Uterus (tissue), 3 donors: ENCODE measurements at regions not wholly inside any gene's neighbourhood (a gene's known extent, or its start where the extent isn't known, plus 50 kb on each side); places are given as distances from the start of the nearest gene placed in this dataset.

Experiments used
- DNase-seq, 2 donors: peaks; one replicate each; pipeline ENCODE4 v3.0.0-alpha.2; 2019 to 2020
- H3K27ac ChIP-seq, 2 donors: fragments of 200-600 bp; sonication (generic); 1 replicate in 1 of 2; 2 replicates in 1 of 2; pipeline ENCODE4 v1.5.1; 2016 to 2018
- H3K27me3 ChIP-seq, 2 donors: fragments of 200-600 bp; sonication (generic); one replicate each; pipeline ENCODE4 v1.5.1; 2018 to 2019; ENCODE audit warnings: control low read depth in 1 of 2
- H3K36me3 ChIP-seq, 2 donors: fragments of 200-600 bp; sonication (generic); one replicate each; pipeline ENCODE4 v1.5.1; 2019; ENCODE audit warnings: control low read depth in 1 of 2
- H3K4me1 ChIP-seq, 2 donors: fragments of 200-600 bp; sonication (generic); one replicate each; pipeline ENCODE4 v1.5.1; 2018 to 2019; ENCODE audit warnings: control low read depth in 1 of 2
- H3K4me3 ChIP-seq, 2 donors: fragments of 200-600 bp; sonication (generic); 1 replicate in 1 of 2; 2 replicates in 1 of 2; pipeline ENCODE4 v1.5.1; 2018 to 2019; ENCODE audit warnings: mild to moderate bottlenecking in 1 of 2
- H3K9me3 ChIP-seq, 2 donors: fragments of 200-600 bp; sonication (generic); one replicate each; pipeline ENCODE4 v1.5.1; 2019; ENCODE audit warnings: control low read depth in 1 of 2
- POLR2A ChIP-seq, 2 donors: fragments of 450-650 bp; IDR thresholded peaks; one replicate each; pipeline ENCODE4 v1.6.1; 2016; ENCODE audit warnings: antibody characterized with exemption in 2 of 2, mild to moderate bottlenecking in 1 of 2, moderate library complexity in 1 of 2
- intact Hi-C: fragments of 100-400 bp; cut with DNase I; formaldehyde crosslinking; loops from one replicate; pipeline ENCODE4 v1.15.1; 2023; ENCODE audit warnings: low total_unique reads
- TF ChIP-seq, protein P1 (sequence below), 4 experiments: fragments of 200-600 bp in 2 of 4; fragments of 450-650 bp in 2 of 4; sonication (generic) in 2 of 4; IDR thresholded peaks; one replicate each; pipeline ENCODE4 v1.5.1; 2016 to 2019; ENCODE audit warnings: antibody characterized with exemption in 4 of 4, mild to moderate bottlenecking in 2 of 4, moderate library complexity in 1 of 4
- donor health status: DM: yes; HTN: yes; CAD: no.

GRCh38 chr6:137802408-137803182, 64.5 kb upstream of the TNFAIP3 start:
- intact Hi-C loops, result loop anchor here (10.0 kb wide), 1 partner anchor 62 kb away; the partner anchor contains the start of gene TNFAIP3
- TF ChIP-seq POLR2A (IDR thresholded peaks at IDR 0.05), result no peak
- TF ChIP-seq, protein P1, sequence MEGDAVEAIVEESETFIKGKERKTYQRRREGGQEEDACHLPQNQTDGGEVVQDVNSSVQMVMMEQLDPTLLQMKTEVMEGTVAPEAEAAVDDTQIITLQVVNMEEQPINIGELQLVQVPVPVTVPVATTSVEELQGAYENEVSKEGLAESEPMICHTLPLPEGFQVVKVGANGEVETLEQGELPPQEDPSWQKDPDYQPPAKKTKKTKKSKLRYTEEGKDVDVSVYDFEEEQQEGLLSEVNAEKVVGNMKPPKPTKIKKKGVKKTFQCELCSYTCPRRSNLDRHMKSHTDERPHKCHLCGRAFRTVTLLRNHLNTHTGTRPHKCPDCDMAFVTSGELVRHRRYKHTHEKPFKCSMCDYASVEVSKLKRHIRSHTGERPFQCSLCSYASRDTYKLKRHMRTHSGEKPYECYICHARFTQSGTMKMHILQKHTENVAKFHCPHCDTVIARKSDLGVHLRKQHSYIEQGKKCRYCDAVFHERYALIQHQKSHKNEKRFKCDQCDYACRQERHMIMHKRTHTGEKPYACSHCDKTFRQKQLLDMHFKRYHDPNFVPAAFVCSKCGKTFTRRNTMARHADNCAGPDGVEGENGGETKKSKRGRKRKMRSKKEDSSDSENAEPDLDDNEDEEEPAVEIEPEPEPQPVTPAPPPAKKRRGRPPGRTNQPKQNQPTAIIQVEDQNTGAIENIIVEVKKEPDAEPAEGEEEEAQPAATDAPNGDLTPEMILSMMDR (IDR thresholded peaks at IDR 0.05), result no peak
- peaks cover 0 to 17% of the 10 kb centered on the region in 2 donors for H3K4me1 ChIP-seq
- H3K36me3 ChIP-seq, result no peaks in the 10 kb centered on the region
- no peaks in the 10 kb centered on the region for H3K27me3 ChIP-seq
- H3K4me3 ChIP-seq, result no peak overlapping the region
- no peak for DNase-seq
- no peaks in the 10 kb centered on the region for H3K9me3 ChIP-seq
- peak overlapping the region; percentile 80 to 88 for H3K27ac ChIP-seq

GRCh38 chr6:137804637-137805036, 62.4 kb upstream of the TNFAIP3 start:
- no peaks in the 10 kb centered on the region for H3K36me3 ChIP-seq
- no peak overlapping the region for H3K4me3 ChIP-seq
- no peak for DNase-seq
- no peaks in the 10 kb centered on the region for H3K27me3 ChIP-seq
- peaks cover 0 to 17% of the 10 kb centered on the region in 2 donors for H3K4me1 ChIP-seq
- intact Hi-C loops, result loop anchor here (10.0 kb wide), 1 partner anchor 60 kb away; the partner anchor contains the start of gene TNFAIP3
- no peaks in the 10 kb centered on the region for H3K9me3 ChIP-seq
- peak overlapping the region; percentile 80 to 88 for H3K27ac ChIP-seq
- TF ChIP-seq POLR2A (IDR thresholded peaks at IDR 0.05), result no peak
- TF ChIP-seq, protein P1 (IDR thresholded peaks at IDR 0.05), result no peak

DNA sequence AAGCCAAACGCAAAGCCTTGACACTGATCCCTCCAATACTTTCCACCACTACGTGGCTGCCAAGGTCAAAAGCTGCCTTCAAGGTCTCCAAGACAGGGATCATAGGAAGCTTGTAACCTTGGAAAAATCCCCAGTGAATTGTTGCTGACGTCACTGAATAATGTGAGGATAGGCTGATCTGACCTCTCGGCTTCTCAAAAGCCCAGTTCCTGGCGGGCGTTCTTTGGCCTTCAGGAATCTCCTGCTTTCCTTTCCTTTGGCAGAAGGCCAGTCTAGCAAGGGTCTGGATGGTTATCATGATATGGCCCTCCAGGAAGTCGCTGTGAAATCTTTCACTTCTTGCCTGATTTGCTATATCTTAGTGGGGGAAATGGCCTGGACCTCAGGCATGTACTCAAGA, 61.4 kb upstream of the TNFAIP3 start:
- H3K9me3 ChIP-seq, result no peaks in the 10 kb centered on the region
- DNase-seq, result peak; percentile 29 to 59
- intact Hi-C loops, result loop anchor here (10.0 kb wide), 1 partner anchor 59 kb away; the partner anchor contains the start of gene TNFAIP3
- H3K4me1 ChIP-seq, result peaks cover 0 to 17% of the 10 kb centered on the region in 2 donors
- no peaks in the 10 kb centered on the region for H3K36me3 ChIP-seq
- H3K27ac ChIP-seq, result peak overlapping the region; percentile 80 to 88
- H3K27me3 ChIP-seq, result no peaks in the 10 kb centered on the region
- TF ChIP-seq POLR2A (IDR thresholded peaks at IDR 0.05), result no peak
- TF ChIP-seq, protein P1 (IDR thresholded peaks at IDR 0.05), result no peak
- no peak overlapping the region for H3K4me3 ChIP-seq

- intact Hi-C loops, result loop anchor here (10.0 kb wide), 1 partner anchor 58 kb away; the partner anchor contains the start of gene TNFAIP3
- H3K4me1 ChIP-seq, result peaks cover 0 to 17% of the 10 kb centered on the region in 2 donors
- H3K9me3 ChIP-seq, result no peaks in the 10 kb centered on the region
- no peak for DNase-seq
- H3K4me3 ChIP-seq, result no peak overlapping the region
- TF ChIP-seq, protein P1 (IDR thresholded peaks at IDR 0.05), result no peak
- TF ChIP-seq POLR2A (IDR thresholded peaks at IDR 0.05), result no peak
- no peaks in the 10 kb centered on the region for H3K27me3 ChIP-seq
- no peaks in the 10 kb centered on the region for H3K36me3 ChIP-seq
- no peak overlapping the region for H3K27ac ChIP-seq
Measured at GRCh38 chr6:137806914-137807682, 60.0 kb upstream of the TNFAIP3 start.
